HUES64 (cell line): ENCODE measurements at regions not wholly inside any gene's neighbourhood (a gene's known extent, or its start where the extent isn't known, plus 50 kb on each side); places are given as distances from the start of the nearest gene placed in this dataset.

Experiments used
- H3K27ac ChIP-seq: 2 replicates; pipeline ENCODE4 v1.7.0; 2013; ENCODE audit warnings: low read depth, low read length, inconsistent platforms
- H3K27me3 ChIP-seq: 2 replicates; pipeline ENCODE4 v1.6.1; 2013; ENCODE audit warnings: mild to moderate bottlenecking, low read length; ENCODE audit not compliant: insufficient read depth
- H3K36me3 ChIP-seq: 2 replicates; pipeline ENCODE4 v1.6.1; 2013; ENCODE audit warnings: mild to moderate bottlenecking, low read length; ENCODE audit not compliant: insufficient read depth
- H3K4me1 ChIP-seq: 2 replicates; pipeline ENCODE4 v1.6.1; 2013; ENCODE audit warnings: mild to moderate bottlenecking, low read length, moderate library complexity; ENCODE audit not compliant: insufficient read depth
- H3K4me3 ChIP-seq: 2 replicates; pipeline ENCODE4 v1.5.1; 2013; ENCODE audit warnings: mild to moderate bottlenecking, low read length, moderate library complexity
- H3K9ac ChIP-seq: 2 replicates; pipeline ENCODE4 v1.6.1; 2013; ENCODE audit warnings: mild to moderate bottlenecking, low read depth, low read length
- H3K9me3 ChIP-seq: 2 replicates; pipeline ENCODE4 v1.6.1; 2013; ENCODE audit warnings: low read depth, low read length; ENCODE audit not compliant: insufficient read depth
- WGBS: fragments of 150-250, 120-280 bp; methylation state at CpG from one replicate; pipeline ENCODE4 v1.1.7; 2013; ENCODE audit warnings: missing lambda C conversion rate; 5-methylcytosine and 5-hydroxymethylcytosine counted together

DNA sequence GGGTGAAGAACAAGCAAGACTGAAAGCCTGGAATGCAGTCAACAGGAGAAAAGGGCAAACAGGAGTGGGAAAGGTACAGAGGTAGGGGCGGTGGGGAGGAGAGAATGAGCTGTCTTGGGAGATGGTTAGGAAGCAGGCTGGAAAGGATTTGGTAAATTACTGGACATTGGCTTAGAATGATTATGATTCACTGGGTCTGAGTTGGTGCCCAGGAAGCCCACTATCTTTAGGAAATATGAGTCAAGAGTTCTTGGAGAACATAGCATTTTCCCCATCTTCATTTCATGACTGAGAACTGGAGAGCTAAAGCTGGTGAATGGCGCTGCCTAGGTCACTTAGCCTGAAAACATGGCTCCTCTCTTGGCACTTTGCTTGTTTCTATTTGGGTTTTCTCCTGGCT, 74.7 kb upstream of the C3orf80 start:
- no peak overlapping the region for H3K4me3 ChIP-seq
- no peaks in the 10 kb centered on the region for H3K4me1 ChIP-seq
- no peaks in the 10 kb centered on the region for H3K27me3 ChIP-seq
- no peaks in the 10 kb centered on the region for H3K9me3 ChIP-seq
- H3K9ac ChIP-seq: no peak overlapping the region
- 93% methylated on average over 2 of the region's 2 CpGs for WGBS
- no peak overlapping the region for H3K27ac ChIP-seq
- no peaks in the 10 kb centered on the region for H3K36me3 ChIP-seq

DNA sequence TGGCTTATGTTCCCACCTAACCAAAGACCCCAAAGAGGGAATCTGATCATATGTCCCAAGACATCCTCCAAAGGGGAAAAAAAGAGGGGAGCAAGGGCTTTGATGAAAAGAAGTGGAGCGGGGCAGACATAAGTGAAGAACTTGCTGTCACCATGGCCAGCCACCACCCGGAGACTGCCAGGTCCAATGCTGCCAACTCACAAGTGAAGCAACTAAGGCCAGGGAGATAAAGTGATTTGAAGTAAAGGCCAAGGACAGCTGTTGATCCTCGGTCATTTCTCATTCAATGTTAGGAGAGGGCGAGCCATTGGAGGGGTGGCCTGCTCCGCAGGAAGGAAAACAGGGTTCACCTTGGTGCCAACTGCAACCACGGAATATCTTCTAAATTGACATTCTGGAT, 72.6 kb upstream of the C3orf80 start:
- H3K36me3 ChIP-seq: no peaks in the 10 kb centered on the region
- no peaks in the 10 kb centered on the region for H3K4me1 ChIP-seq
- WGBS: 95% methylated on average over 6 of the region's 6 CpGs
- no peak overlapping the region for H3K4me3 ChIP-seq
- no peak overlapping the region for H3K27ac ChIP-seq
- H3K27me3 ChIP-seq: no peaks in the 10 kb centered on the region
- H3K9me3 ChIP-seq: no peaks in the 10 kb centered on the region
- no peak overlapping the region for H3K9ac ChIP-seq

DNA sequence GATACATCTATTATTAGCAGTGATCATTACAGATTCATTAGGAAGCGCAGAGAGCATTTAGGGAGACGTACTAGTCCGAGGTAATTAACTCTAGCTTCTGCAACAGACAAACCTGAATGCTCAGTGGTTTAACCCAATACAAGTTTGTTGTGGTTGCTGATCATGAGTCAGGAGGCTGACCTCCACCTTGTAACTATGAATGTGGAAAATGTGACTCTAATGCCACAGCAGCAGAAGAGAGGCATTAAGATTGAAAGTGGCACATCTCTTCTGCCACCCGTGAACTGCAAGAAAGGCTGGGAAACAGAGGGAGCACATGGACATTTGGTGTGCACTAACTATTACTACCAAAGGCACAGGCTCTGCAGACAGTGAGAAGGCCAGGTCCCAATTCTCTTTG, 71.2 kb upstream of the C3orf80 start:
- Histone ChIP-seq H3K4me1 (no peaks in the 10 kb centered on the region), H3K9me3 (no peaks in the 10 kb centered on the region), H3K4me3 (no peak overlapping the region), H3K27ac (no peak overlapping the region), H3K36me3 (no peaks in the 10 kb centered on the region), H3K9ac (no peak overlapping the region), H3K27me3 (no peaks in the 10 kb centered on the region)
- WGBS: 94% methylated on average over 4 of the region's 4 CpGs

DNA sequence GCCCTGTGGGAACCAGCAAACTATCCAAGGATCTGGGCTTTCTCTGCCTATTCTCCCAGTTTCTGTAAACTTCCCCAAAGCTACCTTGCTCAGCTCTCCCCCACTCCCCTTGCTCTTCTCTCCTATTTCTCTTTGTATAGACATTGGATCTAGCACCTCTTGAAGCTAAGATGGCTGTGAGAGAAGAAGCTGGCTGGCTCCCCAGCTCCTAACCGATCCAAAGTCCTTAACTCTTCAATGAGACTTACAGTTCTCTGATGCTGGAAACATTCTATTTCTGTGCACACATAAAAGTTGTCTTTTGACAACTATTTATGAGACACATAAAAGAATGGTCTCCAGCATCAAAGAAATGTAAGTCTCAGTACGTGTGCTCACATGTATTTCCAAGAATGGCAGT, 70.6 kb upstream of the C3orf80 start:
- Histone ChIP-seq H3K27ac (no peak overlapping the region), H3K9ac (no peak overlapping the region), H3K4me3 (no peak overlapping the region), H3K27me3 (no peaks in the 10 kb centered on the region), H3K9me3 (no peaks in the 10 kb centered on the region), H3K4me1 (no peaks in the 10 kb centered on the region; the same call in 1 of the 2 replicates), H3K36me3 (no peaks in the 10 kb centered on the region)
- 92% methylated on average over 2 of the region's 2 CpGs for WGBS

DNA sequence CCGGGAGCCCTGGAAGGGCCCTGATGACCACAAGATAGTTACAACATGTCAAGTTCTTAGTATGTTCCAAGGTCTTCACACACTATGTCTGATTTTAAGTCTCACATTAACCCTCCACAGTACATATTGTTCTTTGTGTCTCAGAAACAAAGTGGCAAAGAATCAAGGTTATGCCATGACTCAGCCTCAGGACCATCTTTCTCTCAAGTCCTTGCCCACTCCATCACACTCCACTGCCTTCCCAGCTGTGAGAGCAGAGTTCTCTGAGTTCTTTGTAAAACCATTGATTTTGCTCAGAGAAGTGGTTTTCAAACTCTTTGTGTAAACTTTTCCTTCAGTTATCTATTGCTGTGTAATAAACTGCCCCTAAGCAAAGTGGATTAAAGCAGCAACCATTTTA, 67.9 kb upstream of the C3orf80 start:
- peaks cover 12% of the 10 kb centered on the region for H3K4me1 ChIP-seq
- H3K9ac ChIP-seq: no peak overlapping the region
- no peaks in the 10 kb centered on the region for H3K9me3 ChIP-seq
- WGBS: 100% methylated on average over 1 of the region's 1 CpG
- H3K27me3 ChIP-seq: no peaks in the 10 kb centered on the region
- no peak overlapping the region for H3K27ac ChIP-seq
- H3K4me3 ChIP-seq: no peak overlapping the region
- no peaks in the 10 kb centered on the region for H3K36me3 ChIP-seq

DNA sequence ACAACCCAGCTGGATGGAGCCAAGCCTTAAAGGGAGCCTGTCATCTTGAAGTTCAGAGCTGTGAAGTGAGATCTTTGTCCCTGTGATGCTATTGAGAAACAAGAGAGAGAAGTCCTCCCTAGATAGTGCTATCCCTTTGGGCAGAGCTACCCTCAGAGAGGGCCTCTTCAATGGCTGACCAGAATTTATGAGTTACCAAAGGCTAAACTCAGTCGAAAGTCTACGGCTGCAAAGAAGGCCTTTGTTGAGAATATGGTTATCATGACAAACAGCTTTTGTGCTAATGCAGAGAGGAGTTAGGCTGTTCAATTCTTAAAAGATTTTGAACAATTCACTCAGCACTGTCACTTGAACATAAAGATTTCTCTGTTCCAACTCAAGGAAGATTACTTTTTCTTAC, 65.9 kb upstream of the C3orf80 start:
- no peak overlapping the region for H3K4me3 ChIP-seq
- H3K9ac ChIP-seq: no peak overlapping the region
- H3K9me3 ChIP-seq: no peaks in the 10 kb centered on the region
- WGBS: 90% methylated on average over 2 of the region's 2 CpGs
- H3K27me3 ChIP-seq: no peaks in the 10 kb centered on the region
- H3K4me1 ChIP-seq: peaks cover 19% of the 10 kb centered on the region
- no peaks in the 10 kb centered on the region for H3K36me3 ChIP-seq
- H3K27ac ChIP-seq: no peak overlapping the region

DNA sequence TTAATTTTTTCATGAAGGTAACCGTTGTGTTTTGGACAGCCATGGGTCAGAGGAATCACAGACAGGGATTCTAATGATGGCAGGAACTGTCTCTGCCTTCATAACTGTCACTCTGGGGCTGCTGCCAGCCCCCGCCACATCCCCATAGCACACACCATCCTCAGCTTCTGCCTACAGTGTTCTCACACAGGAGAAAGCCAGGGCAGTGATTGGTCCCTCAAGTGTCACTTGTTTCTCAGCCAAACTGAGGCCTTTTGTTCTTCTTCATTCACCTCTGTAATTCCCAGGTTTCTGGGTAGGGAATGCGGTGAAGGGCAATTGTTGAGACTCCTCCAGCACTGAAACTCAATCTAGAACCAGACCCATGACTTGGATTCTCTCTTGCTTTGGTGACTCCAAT, 65.4 kb upstream of the C3orf80 start:
- Histone ChIP-seq H3K27ac (no peak overlapping the region), H3K9me3 (no peaks in the 10 kb centered on the region), H3K4me1 (peaks cover 19% of the 10 kb centered on the region), H3K9ac (no peak overlapping the region), H3K4me3 (no peak overlapping the region), H3K36me3 (no peaks in the 10 kb centered on the region), H3K27me3 (no peaks in the 10 kb centered on the region)
- 90% methylated on average over 3 of the region's 3 CpGs for WGBS

DNA sequence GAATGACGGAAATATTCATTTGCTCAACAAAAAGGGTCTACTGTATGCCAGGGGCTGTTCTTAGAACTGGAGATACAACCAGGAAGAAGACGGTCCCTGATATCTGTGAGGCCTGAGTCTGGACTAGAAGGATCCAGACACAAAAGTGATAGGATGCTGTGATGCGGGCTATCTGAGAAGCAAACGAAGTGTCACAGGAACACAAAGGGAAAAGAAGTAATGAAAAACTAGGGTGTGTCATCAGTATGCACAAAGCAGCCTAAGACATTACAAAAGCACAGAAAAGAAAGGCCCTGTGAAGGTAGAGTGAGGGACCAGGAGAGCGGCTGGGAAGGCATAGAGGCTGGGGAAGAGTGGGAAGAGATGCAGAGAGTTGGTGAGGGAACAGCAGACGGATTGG, 63.3 kb upstream of the C3orf80 start:
- Histone ChIP-seq H3K27me3 (no peaks in the 10 kb centered on the region), H3K9ac (no peak overlapping the region; the same call in 1 of the 2 replicates), H3K36me3 (no peaks in the 10 kb centered on the region), H3K27ac (no peak overlapping the region; the same call in 1 of the 2 replicates), H3K4me3 (no peak overlapping the region), H3K4me1 (peaks cover 19% of the 10 kb centered on the region), H3K9me3 (no peaks in the 10 kb centered on the region)
- WGBS: 84% methylated on average over 6 of the region's 6 CpGs

DNA sequence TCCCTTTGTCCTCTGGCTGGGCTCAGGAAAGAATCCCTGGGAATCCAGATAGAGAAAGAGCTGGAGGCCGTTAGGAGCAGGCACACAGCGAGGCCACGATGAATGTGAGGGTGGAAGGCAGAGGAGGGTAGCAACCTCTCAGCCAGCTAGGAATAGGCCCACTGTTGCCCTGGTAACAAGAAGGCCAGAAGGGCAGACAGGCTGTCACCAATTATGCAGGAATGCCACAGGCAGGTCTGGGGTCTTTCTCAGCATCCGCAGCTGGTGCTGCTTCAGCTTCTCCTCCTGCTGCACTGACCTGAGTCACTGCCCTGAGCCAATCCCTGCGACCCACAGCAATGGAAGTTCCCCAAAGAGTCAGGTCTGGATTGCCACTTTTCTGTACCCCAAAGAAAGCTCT, 62.8 kb upstream of the C3orf80 start:
- Histone ChIP-seq H3K27ac (peak overlapping the region; percentile 51; the same call in 1 of the 2 replicates), H3K36me3 (no peaks in the 10 kb centered on the region), H3K9me3 (no peaks in the 10 kb centered on the region), H3K9ac (no peak overlapping the region; the same call in 1 of the 2 replicates), H3K4me1 (peaks cover 19% of the 10 kb centered on the region), H3K27me3 (no peaks in the 10 kb centered on the region), H3K4me3 (no peak overlapping the region)
- WGBS: 22% methylated on average over 5 of the region's 5 CpGs

DNA sequence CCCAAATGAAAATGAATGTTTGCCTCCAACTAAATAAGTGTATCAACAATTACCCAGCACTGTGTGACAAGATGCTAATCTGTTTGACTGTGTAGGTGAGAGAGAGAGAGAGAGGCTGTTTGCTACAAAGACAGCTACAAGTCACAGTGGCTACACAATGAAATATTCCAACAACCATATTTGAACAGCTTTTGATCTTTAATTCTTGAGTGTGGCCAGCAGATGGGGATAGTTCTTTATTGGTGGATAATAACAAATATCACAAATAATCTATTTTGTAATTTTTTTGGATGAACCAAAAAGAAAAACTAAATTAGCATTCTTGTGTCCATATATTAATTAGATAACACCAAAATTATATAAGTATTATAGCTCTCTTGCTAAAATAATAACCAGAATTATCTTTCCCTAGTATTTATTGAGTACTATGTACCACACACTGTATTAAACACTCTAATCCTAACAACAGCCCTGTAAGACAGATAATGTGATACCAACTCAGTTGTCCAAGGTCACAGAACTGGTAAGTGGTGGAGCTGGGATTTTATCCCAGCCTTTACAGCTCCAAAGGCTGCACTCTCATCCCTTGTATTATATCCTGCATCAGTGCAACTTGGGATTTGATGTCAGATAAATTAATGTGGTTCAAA, 61.9 kb upstream of the C3orf80 start:
- Histone ChIP-seq H3K4me1 (peaks cover 19% of the 10 kb centered on the region), H3K9ac (no peak overlapping the region), H3K27ac (no peak overlapping the region), H3K4me3 (no peak overlapping the region), H3K9me3 (no peaks in the 10 kb centered on the region), H3K27me3 (no peaks in the 10 kb centered on the region), H3K36me3 (no peaks in the 10 kb centered on the region)

DNA sequence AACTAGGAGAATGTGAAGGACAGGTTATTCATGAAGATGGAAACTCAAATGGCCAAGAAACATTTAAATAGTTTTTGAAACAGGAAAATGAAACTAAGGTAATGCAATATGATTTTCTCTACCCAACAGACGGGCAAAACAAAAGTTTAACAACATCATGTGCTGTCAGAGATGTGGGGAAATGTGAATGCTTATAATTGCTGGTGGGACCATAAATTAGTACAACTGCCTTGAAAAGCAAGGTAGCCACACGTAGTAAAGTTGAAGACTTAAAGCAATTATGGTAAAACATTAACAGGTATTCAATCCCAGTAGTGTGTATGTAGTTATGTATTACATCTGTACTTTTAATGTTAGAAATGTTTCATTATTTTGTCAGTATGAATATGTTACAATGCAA, 57.0 kb upstream of the C3orf80 start:
- Histone ChIP-seq H3K9ac (no peak overlapping the region), H3K9me3 (no peaks in the 10 kb centered on the region), H3K4me3 (no peak overlapping the region), H3K4me1 (no peaks in the 10 kb centered on the region), H3K27ac (no peak overlapping the region), H3K27me3 (no peaks in the 10 kb centered on the region), H3K36me3 (no peaks in the 10 kb centered on the region)
- 88% methylated on average over 2 of the region's 2 CpGs for WGBS
